ENCODE measurements at regions not wholly inside any gene's neighbourhood (a gene's known extent, or its start where the extent isn't known, plus 50 kb on each side); places are given as distances from the start of the nearest gene placed in this dataset.

DNA sequence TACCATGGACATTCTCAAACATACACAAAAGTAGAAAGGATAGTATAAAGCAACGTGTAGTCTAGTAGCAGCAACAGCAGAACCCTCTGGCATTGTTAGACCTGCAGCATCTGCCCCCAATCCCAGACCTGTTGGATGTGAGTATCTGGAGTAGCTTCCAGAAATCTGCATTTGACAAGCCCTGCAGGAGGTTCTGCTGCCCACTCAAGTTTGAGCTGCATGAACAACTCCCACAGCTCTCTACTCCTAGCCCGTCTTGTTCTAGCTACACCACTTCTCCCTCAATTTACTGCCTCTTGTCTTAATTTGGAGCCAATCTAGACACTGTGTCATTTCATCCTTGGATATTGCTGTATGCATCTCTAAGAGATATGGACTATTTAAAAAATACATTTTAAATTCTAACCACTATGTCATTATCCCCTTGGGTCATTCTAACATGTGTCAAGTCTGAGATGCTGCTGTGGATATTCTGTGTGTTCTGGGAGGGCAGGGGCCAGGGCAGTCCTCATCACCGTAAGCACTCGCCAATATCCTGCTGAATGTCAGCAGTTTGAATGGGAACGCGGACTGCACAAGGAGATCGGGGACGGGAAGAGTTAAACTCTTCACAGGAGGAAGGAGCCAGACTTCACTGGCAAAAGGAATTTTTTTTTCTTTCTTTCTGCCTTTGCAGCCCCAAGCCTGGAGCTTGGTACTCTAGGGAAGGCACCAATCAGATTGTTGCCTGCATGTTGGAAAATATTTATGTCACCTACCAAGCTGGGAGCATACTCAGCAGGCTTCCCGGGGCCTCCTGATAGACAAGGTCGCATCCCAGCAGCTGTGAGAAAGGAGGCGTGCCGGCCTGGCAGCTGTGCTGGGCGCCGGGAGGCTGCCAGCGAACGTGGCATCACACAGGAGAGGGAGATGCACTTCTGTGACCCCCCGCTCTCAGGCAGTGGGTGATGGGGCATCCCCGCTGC is 429.0 kb downstream of the MIAT start:
- Histone ChIP-seq H3K27me3 (replicated peaks in 1 of 4; ENCODE audit: control extremely low read depth in 1 of 4, control insufficient read depth in 3 of 4, insufficient read depth in 4 of 4, low read length in 3 of 4) (peaks cover 0 to 35% (median 5%) of the 10 kb centered on the region in 4 experiments), H4K20me1 (ENCODE audit: control insufficient read depth, insufficient read depth, low read length, poor library complexity, severe bottlenecking) (no peaks in the 10 kb centered on the region), H3K9me3 (ENCODE audit: control extremely low read depth in 1 of 3, control insufficient read depth in 2 of 3, insufficient read depth in 1 of 3, low read length in 2 of 3) (peaks cover 0 to 15% (median 2%) of the 10 kb centered on the region in 3 donors), H3K4me2 (replicated peaks; ENCODE audit: low read depth, low read length, poor library complexity, severe bottlenecking) (no peak overlapping the region), H3K27ac (ENCODE audit: low read length in 2 of 2) (no peak overlapping the region), H3K79me2 (ENCODE audit: control insufficient read depth, insufficient read depth, low read length) (no peaks in the 10 kb centered on the region), H3K9ac (ENCODE audit: low read length) (no peak overlapping the region), H3K4me1 (ENCODE audit: control insufficient read depth in 2 of 2, insufficient read depth in 2 of 2, low read length in 2 of 2) (no peaks in the 10 kb centered on the region), H2AFZ (ENCODE audit: insufficient read depth, low read depth, low read length, poor library complexity, severe bottlenecking) (no peak overlapping the region), H3K4me3 (ENCODE audit: control extremely low read depth in 1 of 5, extremely low read depth in 1 of 5, insufficient read depth in 1 of 5, low read depth in 2 of 5, low read length in 4 of 5) (no peak overlapping the region), H3K36me3 (replicated peaks in 1 of 2; ENCODE audit: control extremely low read depth in 1 of 2, control insufficient read depth in 1 of 2, extremely low read depth in 1 of 2, insufficient read depth in 2 of 2, low read length in 1 of 2) (no peaks in the 10 kb centered on the region)
- no peak for TF ChIP-seq EZH2 (IDR thresholded peaks at IDR 0.05; ENCODE audit: borderline replicate concordance, insufficient read depth, low read depth, low read length, poor library complexity, severe bottlenecking)
- TF ChIP-seq, protein P1, sequence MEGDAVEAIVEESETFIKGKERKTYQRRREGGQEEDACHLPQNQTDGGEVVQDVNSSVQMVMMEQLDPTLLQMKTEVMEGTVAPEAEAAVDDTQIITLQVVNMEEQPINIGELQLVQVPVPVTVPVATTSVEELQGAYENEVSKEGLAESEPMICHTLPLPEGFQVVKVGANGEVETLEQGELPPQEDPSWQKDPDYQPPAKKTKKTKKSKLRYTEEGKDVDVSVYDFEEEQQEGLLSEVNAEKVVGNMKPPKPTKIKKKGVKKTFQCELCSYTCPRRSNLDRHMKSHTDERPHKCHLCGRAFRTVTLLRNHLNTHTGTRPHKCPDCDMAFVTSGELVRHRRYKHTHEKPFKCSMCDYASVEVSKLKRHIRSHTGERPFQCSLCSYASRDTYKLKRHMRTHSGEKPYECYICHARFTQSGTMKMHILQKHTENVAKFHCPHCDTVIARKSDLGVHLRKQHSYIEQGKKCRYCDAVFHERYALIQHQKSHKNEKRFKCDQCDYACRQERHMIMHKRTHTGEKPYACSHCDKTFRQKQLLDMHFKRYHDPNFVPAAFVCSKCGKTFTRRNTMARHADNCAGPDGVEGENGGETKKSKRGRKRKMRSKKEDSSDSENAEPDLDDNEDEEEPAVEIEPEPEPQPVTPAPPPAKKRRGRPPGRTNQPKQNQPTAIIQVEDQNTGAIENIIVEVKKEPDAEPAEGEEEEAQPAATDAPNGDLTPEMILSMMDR (IDR thresholded peaks at IDR 0.05): no peak
- Mint-ChIP-seq H3K27ac (no peak overlapping the region), H3K4me1 (no peaks in the 10 kb centered on the region), H3K27me3 (peaks cover 44% of the 10 kb centered on the region), H3K4me3 (no peak overlapping the region), H3K9me3 (ENCODE audit: insufficient read depth) (no peaks in the 10 kb centered on the region)
- WGBS (ENCODE audit: insufficient coverage): 46% methylated on average over 16 of the region's 18 CpGs
- DNase-seq (no peak), ATAC-seq (ENCODE audit: low read depth) (no peak)
- ChIA-PET POLR2A (no interaction called here), CTCF (no interaction called here)
- intact Hi-C loops (cut with micrococcal nuclease): no loop called here

DNA sequence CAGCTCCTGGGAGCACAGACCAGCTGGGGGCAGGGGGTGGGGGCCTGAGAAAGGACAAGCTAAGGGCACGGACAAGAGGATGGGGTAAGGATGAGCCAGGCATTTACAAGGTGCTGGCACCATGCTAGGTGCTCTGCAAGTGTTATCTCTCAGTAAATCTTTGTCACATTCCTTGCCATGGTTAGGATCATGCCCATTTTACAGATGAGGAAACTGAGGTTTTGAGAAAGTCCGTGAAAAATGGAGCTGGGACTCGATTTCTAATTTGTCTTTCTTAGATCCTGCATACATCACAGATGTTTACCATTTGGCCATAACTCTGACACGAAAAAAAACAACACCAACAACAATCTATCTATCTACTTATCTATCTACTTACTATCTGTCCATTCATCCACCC is 429.7 kb downstream of the MIAT start:
- no peak overlapping the region for H2AFZ ChIP-seq (ENCODE audit: insufficient read depth, low read depth, low read length, poor library complexity, severe bottlenecking)
- H3K4me3 Mint-ChIP-seq: no peak overlapping the region
- no peak for ATAC-seq (ENCODE audit: low read depth)
- TF ChIP-seq, protein P1 (IDR thresholded peaks at IDR 0.05): no peak
- no peak for TF ChIP-seq EZH2 (IDR thresholded peaks at IDR 0.05; ENCODE audit: borderline replicate concordance, insufficient read depth, low read depth, low read length, poor library complexity, severe bottlenecking)
- CTCF ChIA-PET: no interaction called here
- no peaks in the 10 kb centered on the region for H3K79me2 ChIP-seq (ENCODE audit: control insufficient read depth, insufficient read depth, low read length)
- no peaks in the 10 kb centered on the region for H3K36me3 ChIP-seq (replicated peaks in 1 of 2; ENCODE audit: control extremely low read depth in 1 of 2, control insufficient read depth in 1 of 2, extremely low read depth in 1 of 2, insufficient read depth in 2 of 2, low read length in 1 of 2)
- DNase-seq: no peak
- no peaks in the 10 kb centered on the region for H3K9me3 Mint-ChIP-seq (ENCODE audit: insufficient read depth)
- no peaks in the 10 kb centered on the region for H3K4me1 Mint-ChIP-seq
- H3K9ac ChIP-seq (ENCODE audit: low read length): no peak overlapping the region
- POLR2A ChIA-PET: no interaction called here
- intact Hi-C loops (cut with micrococcal nuclease): no loop called here
- peaks cover 40% of the 10 kb centered on the region for H3K27me3 Mint-ChIP-seq
- H3K27me3 ChIP-seq (replicated peaks in 1 of 4; ENCODE audit: control extremely low read depth in 1 of 4, control insufficient read depth in 3 of 4, insufficient read depth in 4 of 4, low read length in 3 of 4): peaks cover 0 to 31% (median 5%) of the 10 kb centered on the region in 4 experiments
- no peak overlapping the region for H3K27ac Mint-ChIP-seq
- WGBS (ENCODE audit: insufficient coverage): 81% methylated on average over 4 of the region's 4 CpGs
- H4K20me1 ChIP-seq (ENCODE audit: control insufficient read depth, insufficient read depth, low read length, poor library complexity, severe bottlenecking): no peaks in the 10 kb centered on the region
- no peak overlapping the region for H3K27ac ChIP-seq (ENCODE audit: low read length in 2 of 2)
- H3K4me1 ChIP-seq (ENCODE audit: control insufficient read depth in 2 of 2, insufficient read depth in 2 of 2, low read length in 2 of 2): no peaks in the 10 kb centered on the region
- H3K4me3 ChIP-seq (ENCODE audit: control extremely low read depth in 1 of 5, extremely low read depth in 1 of 5, insufficient read depth in 1 of 5, low read depth in 2 of 5, low read length in 4 of 5): no peak overlapping the region
- no peak overlapping the region for H3K4me2 ChIP-seq (replicated peaks; ENCODE audit: low read depth, low read length, poor library complexity, severe bottlenecking)
- peaks cover 0 to 15% (median 2%) of the 10 kb centered on the region in 3 donors for H3K9me3 ChIP-seq (ENCODE audit: control extremely low read depth in 1 of 3, control insufficient read depth in 2 of 3, insufficient read depth in 1 of 3, low read length in 2 of 3)
